Astrocyte of the hippocampus (primary cell): ENCODE measurements at regions not wholly inside any gene's neighbourhood (a gene's known extent, or its start where the extent isn't known, plus 50 kb on each side); places are given as distances from the start of the nearest gene placed in this dataset.

ENCODE experiments used
- DNase-seq: peaks from one replicate; pipeline ENCODE4 v3.0.0; 2011; ENCODE audit warnings: low read depth, low spot score

DNA sequence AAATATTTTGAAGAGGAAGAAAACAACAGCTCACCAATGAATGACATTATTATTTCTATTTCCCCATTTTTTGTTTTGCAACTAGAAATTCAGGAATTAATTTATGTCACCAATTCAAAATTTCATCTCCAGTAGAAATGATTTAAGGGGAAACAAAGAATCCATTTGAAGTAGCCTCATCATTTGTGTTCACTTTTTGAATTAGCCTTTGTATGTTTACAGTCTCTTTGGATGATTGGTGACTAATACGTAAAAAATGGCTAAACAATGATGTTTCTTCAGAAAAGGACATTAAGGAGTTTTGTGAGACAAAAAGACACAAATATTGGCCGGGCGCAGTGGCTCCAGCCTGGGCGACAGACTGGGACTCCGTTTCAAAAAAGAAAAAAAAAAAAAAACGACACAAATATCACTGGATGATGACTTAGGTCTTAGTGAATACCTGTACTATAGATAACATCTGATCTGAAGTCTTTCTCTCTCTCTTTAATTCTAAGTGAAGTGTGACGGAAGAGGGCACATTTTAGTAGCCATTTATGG, 313.2 kb downstream of the PIK3C3 start:
- no peak for DNase-seq

DNA sequence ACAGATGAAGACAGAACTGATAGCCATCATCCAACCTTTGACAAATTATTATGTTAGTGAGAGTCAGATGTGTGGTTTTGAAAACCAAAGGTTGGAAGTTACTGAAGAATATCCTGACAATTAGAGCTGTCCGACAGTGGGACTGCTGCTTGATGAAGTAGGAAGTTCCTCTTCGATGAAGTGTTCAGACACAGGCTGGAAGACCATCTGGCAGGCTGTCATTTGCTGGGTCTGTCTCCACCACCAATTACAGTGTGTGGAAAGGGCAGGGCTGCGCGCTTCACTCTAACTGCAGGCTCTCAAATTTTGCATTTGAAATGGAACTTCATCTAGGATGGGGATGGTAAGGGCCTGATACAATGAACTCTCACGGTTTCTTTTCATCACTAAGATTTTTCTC, 313.8 kb downstream of the PIK3C3 start:
- DNase-seq, result peak; percentile 13

GRCh38 chr18:42271647-42272414, 316.8 kb downstream of the PIK3C3 start:
- DNase-seq, result no peak

DNA sequence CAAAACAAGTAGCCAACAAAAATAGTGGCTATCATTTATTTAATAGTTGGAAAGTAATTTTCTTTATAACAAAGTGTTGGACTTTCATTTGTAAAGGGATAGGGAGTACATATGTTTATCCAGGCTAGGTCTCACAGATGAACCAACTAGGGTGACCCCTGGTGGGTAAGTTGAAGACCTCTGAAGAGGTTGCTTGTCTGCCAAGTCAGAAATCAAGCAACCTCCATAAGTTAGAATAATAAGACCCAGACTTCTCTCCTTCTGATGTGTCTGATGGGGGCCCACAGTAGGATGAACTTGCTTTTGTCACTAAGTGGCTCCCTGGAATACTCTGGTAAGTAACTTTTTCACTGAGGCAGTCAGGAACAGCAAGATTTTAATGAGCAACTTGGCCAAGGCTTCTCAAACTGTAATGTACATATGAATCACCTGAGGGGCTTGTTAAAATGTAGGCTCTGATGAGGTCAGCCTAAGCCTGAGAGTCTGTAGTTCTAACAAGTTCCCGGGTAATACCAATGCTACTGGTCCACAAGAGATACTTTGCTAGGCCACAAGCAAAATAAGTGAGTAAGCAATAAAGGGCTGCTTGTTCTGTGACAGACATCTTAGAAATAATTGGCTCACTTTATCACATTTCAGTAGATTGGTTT, 319.6 kb downstream of the PIK3C3 start:
- peak; percentile 43 for DNase-seq

GRCh38 chr18:42275138-42275535, 320.1 kb downstream of the PIK3C3 start:
- no peak for DNase-seq

DNA sequence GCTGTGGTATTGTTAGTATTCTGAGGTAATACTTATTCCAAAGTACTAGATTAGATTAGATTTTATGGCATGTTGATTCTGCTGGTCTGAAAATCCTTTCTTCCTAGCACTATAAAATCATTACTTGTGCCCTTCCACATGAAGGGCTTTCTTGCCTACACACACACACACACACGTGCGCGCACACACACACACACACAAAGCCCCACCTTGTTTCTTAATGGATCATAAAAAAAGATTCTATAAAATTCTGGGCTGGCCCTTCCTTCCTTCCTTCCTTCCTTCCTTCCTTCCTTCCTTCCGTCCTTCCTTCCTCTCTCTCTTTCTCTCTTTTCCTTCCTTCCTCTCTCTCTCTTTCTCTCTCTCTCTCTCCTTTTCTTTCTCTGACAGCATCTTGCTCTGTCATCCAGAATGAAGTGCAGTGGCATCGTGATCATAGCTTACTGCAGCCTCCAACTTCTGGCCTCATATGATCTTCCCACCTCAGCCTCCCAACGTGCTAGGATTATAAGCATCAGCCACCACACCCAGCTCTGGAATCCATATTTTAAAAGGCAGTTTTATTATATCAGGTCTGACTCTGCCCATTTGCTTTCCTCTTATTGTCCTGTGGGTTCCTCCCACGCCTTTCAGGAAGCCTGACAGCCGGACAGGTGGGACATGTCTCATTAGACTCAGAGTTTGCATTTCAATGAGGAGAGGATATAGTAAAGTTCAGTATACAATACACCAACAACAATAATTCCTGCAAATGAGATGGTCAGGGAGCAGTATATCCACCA, 321.1 kb downstream of the PIK3C3 start:
- no peak for DNase-seq

GRCh38 chr18:42281124-42281523, 326.1 kb downstream of the PIK3C3 start:
- DNase-seq, result no peak

DNA sequence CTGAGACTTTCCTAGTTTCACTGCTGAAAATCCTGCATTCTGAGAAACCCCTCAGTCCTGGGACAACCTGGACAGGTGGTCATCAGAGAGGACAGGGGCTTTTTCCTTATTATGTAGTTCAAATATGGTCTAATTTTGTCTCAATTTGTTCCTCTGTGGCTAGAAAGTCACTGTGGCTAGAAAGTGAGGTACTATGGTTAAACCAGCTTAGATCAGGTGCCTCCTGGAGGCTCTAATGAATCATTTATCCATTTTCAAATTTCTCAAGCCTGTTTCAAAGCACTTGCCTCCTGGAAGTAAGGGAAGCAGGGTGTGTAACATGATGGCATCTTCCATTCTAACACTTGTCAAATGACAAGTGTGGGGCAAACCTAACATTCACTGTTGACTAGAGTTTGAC, 326.8 kb downstream of the PIK3C3 start:
- DNase-seq, result no peak

GRCh38 chr18:42287047-42287446, 332.0 kb downstream of the PIK3C3 start:
- no peak for DNase-seq

- DNase-seq, result no peak
Measured at GRCh38 chr18:42288129-42288528, 333.1 kb downstream of the PIK3C3 start.

- DNase-seq, result no peak
Measured at GRCh38 chr18:42289526-42289925, 334.5 kb downstream of the PIK3C3 start.

DNA sequence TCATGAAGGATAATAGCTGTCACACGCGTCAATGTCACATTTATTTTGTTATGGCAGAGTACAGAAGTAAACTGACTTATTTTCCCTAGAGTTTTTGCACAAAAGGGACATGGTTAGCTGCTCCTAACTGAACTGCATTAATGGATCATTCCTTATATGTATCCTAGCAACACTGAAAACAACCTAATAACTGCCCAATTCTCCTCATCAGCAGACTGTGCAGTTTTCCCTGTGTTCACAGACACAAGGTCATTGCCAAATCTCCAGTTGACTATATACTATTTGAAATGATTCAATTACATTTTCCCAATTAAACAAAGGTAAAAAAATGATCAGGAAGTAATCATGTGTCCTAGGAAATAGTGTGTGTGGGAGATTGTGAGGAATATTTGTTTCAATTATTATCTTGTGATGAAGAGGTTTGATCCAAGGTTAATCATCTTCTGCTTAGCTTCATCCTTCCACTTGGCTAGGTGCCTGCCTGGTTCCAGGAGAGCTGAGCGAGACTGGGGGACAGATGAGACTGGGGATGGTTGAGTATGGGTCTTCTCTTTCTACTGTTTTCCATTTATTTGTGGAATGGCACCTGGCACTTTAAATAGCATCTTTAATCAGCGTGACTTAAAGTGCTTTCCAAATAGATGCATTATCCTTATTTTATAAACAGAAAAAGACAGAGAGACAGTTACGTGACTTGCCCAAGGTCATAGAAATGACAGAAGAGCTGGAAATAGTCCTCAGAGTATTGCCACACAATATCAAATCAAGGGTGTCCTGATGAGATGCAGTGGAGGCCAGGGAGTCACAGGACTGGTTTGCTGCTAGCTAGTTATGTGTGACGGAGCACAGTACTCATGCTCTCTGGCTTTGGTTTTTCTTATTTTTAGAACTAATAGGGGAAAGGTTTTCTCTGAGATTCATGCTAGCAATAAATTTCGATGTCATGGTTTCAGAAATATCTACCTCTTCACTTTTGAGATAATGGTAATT, 335.6 kb downstream of the PIK3C3 start:
- DNase-seq, result no peak

- no peak for DNase-seq
Measured at GRCh38 chr18:42292654-42293053, 337.6 kb downstream of the PIK3C3 start.

GRCh38 chr18:42296192-42296591, 341.2 kb downstream of the PIK3C3 start:
- DNase-seq, result peak; percentile 48

GRCh38 chr18:42296723-42297122, 341.7 kb downstream of the PIK3C3 start:
- peak; percentile 63 for DNase-seq

DNA sequence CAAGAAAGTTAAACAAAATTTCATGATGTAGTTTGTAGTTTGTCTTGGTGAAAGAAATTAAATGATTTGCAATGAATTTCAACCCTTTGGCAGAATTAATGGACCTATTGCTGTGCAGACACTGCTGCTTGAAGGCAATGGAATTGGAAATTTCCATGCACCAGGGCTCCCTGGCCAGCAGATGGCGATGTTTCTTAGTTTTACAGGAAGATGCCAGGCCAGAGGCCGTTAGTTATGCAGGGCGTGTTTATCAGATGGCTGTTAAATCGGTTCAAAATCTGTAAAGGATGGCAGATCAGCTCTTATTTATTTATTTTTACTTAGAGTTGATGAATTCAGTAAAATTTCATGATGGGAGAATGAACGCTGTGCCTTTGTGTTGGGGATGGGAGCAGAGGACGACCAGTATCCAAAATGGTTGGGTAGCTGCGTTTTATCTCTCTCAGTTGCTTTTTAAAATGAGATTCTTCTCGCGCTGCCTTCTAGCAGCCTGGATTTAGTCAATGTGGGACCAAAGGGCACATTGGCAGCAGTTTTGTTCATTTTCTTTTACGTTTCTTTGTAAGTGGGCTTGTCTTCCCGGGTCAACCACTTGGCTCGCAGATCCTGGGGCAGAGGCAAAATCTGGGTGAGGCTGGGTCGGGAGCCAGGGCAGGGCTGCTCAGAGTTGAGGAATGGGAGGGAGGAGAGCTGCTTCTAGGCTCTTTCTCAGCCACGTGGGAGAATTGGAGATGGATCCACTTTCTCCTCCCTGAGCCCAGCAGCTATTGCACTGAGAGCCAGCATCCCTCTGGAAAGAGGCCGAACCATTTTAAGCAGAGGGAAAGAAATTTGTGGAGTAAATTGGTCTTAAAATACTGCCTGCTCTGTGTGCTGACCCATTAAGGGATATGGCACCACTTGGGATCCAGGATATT, 344.0 kb downstream of the PIK3C3 start:
- peak; percentile 89 for DNase-seq

DNA sequence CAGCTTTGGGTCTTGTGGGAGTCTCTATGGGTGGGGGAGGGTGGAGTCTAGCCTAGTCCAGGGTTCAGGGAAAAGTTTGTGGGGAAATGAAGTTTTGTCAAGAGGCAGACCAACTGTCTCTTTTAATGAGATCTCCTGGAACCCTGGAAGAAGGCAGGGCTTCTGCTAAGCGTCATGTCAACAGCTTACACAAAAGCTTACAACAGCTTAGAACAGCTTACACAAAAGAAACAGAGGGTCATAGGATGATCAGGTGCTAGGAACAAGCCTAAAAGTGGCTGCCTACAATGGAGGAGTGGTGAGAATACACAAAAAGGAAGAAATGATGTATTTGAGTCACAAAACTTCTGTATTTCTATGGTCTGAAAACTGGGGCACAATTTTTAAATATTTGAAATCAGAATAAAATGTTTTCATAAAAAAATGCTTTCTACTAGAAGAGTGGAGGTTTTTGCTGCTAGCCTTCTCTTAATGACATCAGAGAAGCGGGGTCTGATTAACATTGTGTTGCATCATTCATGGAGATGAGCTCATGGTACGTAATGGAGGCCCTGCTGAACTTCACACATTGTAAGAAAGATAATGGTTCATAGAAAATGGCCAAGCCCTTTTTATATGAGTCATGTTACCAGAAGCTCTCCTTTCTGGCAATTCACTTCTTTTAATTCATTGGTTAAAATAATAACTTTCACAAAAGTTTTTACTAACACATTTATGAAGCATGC, 351.0 kb downstream of the PIK3C3 start:
- DNase-seq, result no peak

GRCh38 chr18:42306594-42306980, 351.6 kb downstream of the PIK3C3 start:
- no peak for DNase-seq

- peak; percentile 35 for DNase-seq
Measured at GRCh38 chr18:42310956-42311355, 355.9 kb downstream of the PIK3C3 start.
